Activated T-helper 17 cell treated with anti-CD3 and anti-CD28 coated beads, Interleukin-2, amount 50 U/mL, for 72 hours (primary cell): ENCODE measurements at regions not wholly inside any gene's neighbourhood (a gene's known extent, or its start where the extent isn't known, plus 50 kb on each side); places are given as distances from the start of the nearest gene placed in this dataset.
"Not testable (repeated sequence)": the region's sequence is repeated elsewhere in the genome, so short reads cannot be mapped to it uniquely, and the experiment has no call there.

Experiments used
- ATAC-seq: fragments of 150-1000 bp; cut with Tn5 transposase; replicated peaks from 2 replicates; pipeline ENCODE4 v1.10.0; 2021; ENCODE audit warnings: mild to moderate bottlenecking, moderate library complexity
- H3K27ac Mint-ChIP-seq: one replicate; pipeline ENCODE4 v1.8.0; 2022; ENCODE audit warnings: mixed read lengths
- H3K27me3 Mint-ChIP-seq: one replicate; pipeline ENCODE4 v1.8.0; 2022; ENCODE audit warnings: mixed read lengths
- H3K36me3 Mint-ChIP-seq: one replicate; pipeline ENCODE4 v1.8.0; 2022; ENCODE audit warnings: low read depth, mild to moderate bottlenecking, mixed read lengths
- H3K4me1 Mint-ChIP-seq: one replicate; pipeline ENCODE4 v1.8.0; 2022; ENCODE audit warnings: mixed read lengths
- H3K4me3 Mint-ChIP-seq: one replicate; pipeline ENCODE4 v1.8.0; 2022; ENCODE audit warnings: mild to moderate bottlenecking, mixed read lengths
- H3K9me3 Mint-ChIP-seq: one replicate; pipeline ENCODE4 v1.8.0; 2022; ENCODE audit warnings: mixed read lengths

GRCh38 chr10:101280511-101280910 is 51.2 kb upstream of the LBX1 start:
- H3K36me3 Mint-ChIP-seq = no peaks in the 10 kb centered on the region
- no peak for ATAC-seq
- no peaks in the 10 kb centered on the region for H3K9me3 Mint-ChIP-seq
- H3K27me3 Mint-ChIP-seq = peaks cover 39% of the 10 kb centered on the region
- no peak overlapping the region for H3K27ac Mint-ChIP-seq
- no peaks in the 10 kb centered on the region for H3K4me1 Mint-ChIP-seq
- H3K4me3 Mint-ChIP-seq = no peak overlapping the region

- H3K4me3 Mint-ChIP-seq, H3K36me3 Mint-ChIP-seq, ATAC-seq, H3K4me1 Mint-ChIP-seq, H3K27ac Mint-ChIP-seq, H3K9me3 Mint-ChIP-seq: not testable (repeated sequence)
- H3K27me3 Mint-ChIP-seq = peaks cover 43% of the 10 kb centered on the region
These were observed 51.7 kb upstream of the LBX1 start for GRCh38 chr10:101280921-101281320.

GRCh38 chr10:101282947-101283346 is 53.7 kb upstream of the LBX1 start:
- no peaks in the 10 kb centered on the region for H3K4me1 Mint-ChIP-seq
- no peak overlapping the region for H3K4me3 Mint-ChIP-seq
- no peaks in the 10 kb centered on the region for H3K9me3 Mint-ChIP-seq
- ATAC-seq = no peak
- H3K27ac Mint-ChIP-seq = no peak overlapping the region
- peaks cover 58% of the 10 kb centered on the region for H3K27me3 Mint-ChIP-seq
- no peaks in the 10 kb centered on the region for H3K36me3 Mint-ChIP-seq

- no peak overlapping the region for H3K4me3 Mint-ChIP-seq
- ATAC-seq = no peak
- peaks cover 61% of the 10 kb centered on the region for H3K27me3 Mint-ChIP-seq
- H3K9me3 Mint-ChIP-seq = no peaks in the 10 kb centered on the region
- no peaks in the 10 kb centered on the region for H3K4me1 Mint-ChIP-seq
- H3K27ac Mint-ChIP-seq = no peak overlapping the region
- H3K36me3 Mint-ChIP-seq = no peaks in the 10 kb centered on the region
These were observed 54.5 kb upstream of the LBX1 start for GRCh38 chr10:101283762-101284100.

- ATAC-seq = no peak
- H3K4me3 Mint-ChIP-seq = no peak overlapping the region
These were observed 55.0 kb upstream of the LBX1 start for GRCh38 chr10:101284101-101284743.

GRCh38 chr10:101284744-101285463 is 55.6 kb upstream of the LBX1 start:
- H3K27ac Mint-ChIP-seq = no peak overlapping the region
- H3K36me3 Mint-ChIP-seq = no peaks in the 10 kb centered on the region
- no peaks in the 10 kb centered on the region for H3K4me1 Mint-ChIP-seq
- H3K9me3 Mint-ChIP-seq = no peaks in the 10 kb centered on the region
- no peak overlapping the region for H3K4me3 Mint-ChIP-seq
- no peak for ATAC-seq
- peaks cover 68% of the 10 kb centered on the region for H3K27me3 Mint-ChIP-seq

More at GRCh38 chr10:101284101-101284743, 55.0 kb upstream of the LBX1 start:
- H3K9me3 Mint-ChIP-seq = no peaks in the 10 kb centered on the region
- H3K4me1 Mint-ChIP-seq = no peaks in the 10 kb centered on the region
- H3K27ac Mint-ChIP-seq = no peak overlapping the region
- no peaks in the 10 kb centered on the region for H3K36me3 Mint-ChIP-seq
- H3K27me3 Mint-ChIP-seq = peaks cover 61% of the 10 kb centered on the region

GRCh38 chr10:101285519-101286070 is 56.3 kb upstream of the LBX1 start:
- ATAC-seq = no peak
- Mint-ChIP-seq H3K4me3 (no peak overlapping the region), H3K27me3 (peaks cover 75% of the 10 kb centered on the region), H3K4me1 (no peaks in the 10 kb centered on the region), H3K27ac (no peak overlapping the region), H3K36me3 (no peaks in the 10 kb centered on the region), H3K9me3 (no peaks in the 10 kb centered on the region)

- no peak overlapping the region for H3K27ac Mint-ChIP-seq
- no peaks in the 10 kb centered on the region for H3K4me1 Mint-ChIP-seq
- peaks cover 80% of the 10 kb centered on the region for H3K27me3 Mint-ChIP-seq
- ATAC-seq = no peak
- H3K36me3 Mint-ChIP-seq = no peaks in the 10 kb centered on the region
- H3K4me3 Mint-ChIP-seq = no peak overlapping the region
- no peaks in the 10 kb centered on the region for H3K9me3 Mint-ChIP-seq
These were observed 57.2 kb upstream of the LBX1 start for GRCh38 chr10:101286248-101287046.

- Mint-ChIP-seq H3K4me1 (no peaks in the 10 kb centered on the region), H3K27ac (no peak overlapping the region), H3K27me3 (peaks cover 71% of the 10 kb centered on the region), H3K4me3 (no peak overlapping the region), H3K9me3 (no peaks in the 10 kb centered on the region), H3K36me3 (no peaks in the 10 kb centered on the region)
- no peak for ATAC-seq
These were observed 58.1 kb upstream of the LBX1 start for GRCh38 chr10:101287183-101287996.

GRCh38 chr10:101287997-101288635 is 58.9 kb upstream of the LBX1 start:
- ATAC-seq = no peak
- Mint-ChIP-seq H3K27me3 (peaks cover 69% of the 10 kb centered on the region), H3K4me3 (no peak overlapping the region), H3K4me1 (no peaks in the 10 kb centered on the region), H3K36me3 (no peaks in the 10 kb centered on the region), H3K27ac (no peak overlapping the region), H3K9me3 (no peaks in the 10 kb centered on the region)

GRCh38 chr10:101289541-101289940 is 60.3 kb upstream of the LBX1 start:
- Mint-ChIP-seq H3K36me3 (no peaks in the 10 kb centered on the region), H3K27me3 (peaks cover 68% of the 10 kb centered on the region), H3K4me1 (no peaks in the 10 kb centered on the region), H3K4me3 (no peak overlapping the region), H3K9me3 (no peaks in the 10 kb centered on the region), H3K27ac (no peak overlapping the region)
- ATAC-seq = no peak

GRCh38 chr10:101290431-101290830 is 61.2 kb upstream of the LBX1 start:
- no peak for ATAC-seq

GRCh38 chr10:101290881-101291280 is 61.6 kb upstream of the LBX1 start:
- Mint-ChIP-seq H3K4me1 (no peaks in the 10 kb centered on the region), H3K9me3 (no peaks in the 10 kb centered on the region), H3K27ac (no peak overlapping the region), H3K36me3 (no peaks in the 10 kb centered on the region), H3K27me3 (peaks cover 63% of the 10 kb centered on the region), H3K4me3 (peak overlapping the region; percentile 16)
- no peak for ATAC-seq

More at GRCh38 chr10:101290431-101290830, 61.2 kb upstream of the LBX1 start:
- Mint-ChIP-seq H3K36me3 (no peaks in the 10 kb centered on the region), H3K27me3 (peaks cover 63% of the 10 kb centered on the region), H3K27ac (no peak overlapping the region), H3K9me3 (no peaks in the 10 kb centered on the region), H3K4me3 (peak overlapping the region; percentile 16), H3K4me1 (no peaks in the 10 kb centered on the region)
